H9 (cell line): ENCODE measurements at regions not wholly inside any gene's neighbourhood (a gene's known extent, or its start where the extent isn't known, plus 50 kb on each side); places are given as distances from the start of the nearest gene placed in this dataset.

Experiments
- DNase-seq: peaks from one replicate; pipeline ENCODE4 v3.0.0-alpha.2; 2017
- H2AFZ ChIP-seq: one replicate; pipeline ENCODE4 v1.6.1; 2013; ENCODE audit warnings: mild to moderate bottlenecking, low read length, control low read depth, moderate library complexity
- H2AK5ac ChIP-seq: 2 replicates; pipeline ENCODE4 v1.6.1; 2013; ENCODE audit warnings: low read length, control low read depth, mixed read lengths; ENCODE audit not compliant: insufficient read length
- H2BK120ac ChIP-seq: one replicate; pipeline ENCODE4 v1.6.1; 2013; ENCODE audit warnings: low read depth, mild to moderate bottlenecking, low read length, control low read depth, inconsistent platforms; ENCODE audit not compliant: poor library complexity, severe bottlenecking
- H2BK12ac ChIP-seq: 2 replicates; pipeline ENCODE4 v1.6.1; 2013; ENCODE audit warnings: low read length, control low read depth, mixed read lengths, low read depth; ENCODE audit not compliant: insufficient read length
- H2BK15ac ChIP-seq: 2 replicates; pipeline ENCODE4 v1.6.1; 2013; ENCODE audit warnings: low read depth, low read length, control low read depth
- H2BK20ac ChIP-seq: one replicate; pipeline ENCODE4 v1.6.1; 2013; ENCODE audit warnings: low read depth, mild to moderate bottlenecking, low read length, control low read depth, inconsistent platforms; ENCODE audit not compliant: poor library complexity, severe bottlenecking
- H2BK5ac ChIP-seq: 2 replicates; pipeline ENCODE4 v1.6.1; 2013; ENCODE audit warnings: low read length, control low read depth, mixed read lengths; ENCODE audit not compliant: insufficient read length
- H3K14ac ChIP-seq: 2 replicates; pipeline ENCODE4 v1.6.1; 2013; ENCODE audit warnings: low read length, control low read depth; ENCODE audit not compliant: insufficient read depth
- H3K18ac ChIP-seq: 2 replicates; pipeline ENCODE4 v1.6.1; 2013; ENCODE audit warnings: low read depth, mild to moderate bottlenecking, mixed read lengths, low read length, control low read depth; ENCODE audit not compliant: insufficient read length
- H3K23ac ChIP-seq: 2 replicates; pipeline ENCODE4 v1.6.1; 2013; ENCODE audit warnings: low read length, control low read depth, mixed read lengths, low read depth; ENCODE audit not compliant: insufficient read length
- H3K23me2 ChIP-seq: 2 replicates; pipeline ENCODE4 v1.6.1; 2013; ENCODE audit warnings: low read depth, mild to moderate bottlenecking, mixed read lengths, low read length, control low read depth; ENCODE audit not compliant: insufficient read length, poor library complexity, severe bottlenecking
- H3K27ac ChIP-seq: 2 replicates; pipeline ENCODE4 v1.5.1; 2013; ENCODE audit warnings: low read length, control low read depth, mixed read lengths, low read depth; ENCODE audit not compliant: insufficient read length
- H3K27me3 ChIP-seq: 2 replicates; pipeline ENCODE4 v1.6.1; 2013; ENCODE audit warnings: low read length, control low read depth, inconsistent platforms; ENCODE audit not compliant: insufficient read depth
- H3K4ac ChIP-seq: 2 replicates; pipeline ENCODE4 v1.6.1; 2013; ENCODE audit warnings: low read depth, mild to moderate bottlenecking, control low read depth, inconsistent platforms, low read length, moderate library complexity
- H3K4me1 ChIP-seq: 2 replicates; pipeline ENCODE4 v1.6.1; 2013; ENCODE audit warnings: low read length, control low read depth, inconsistent platforms; ENCODE audit not compliant: insufficient read depth
- H3K4me2 ChIP-seq: 2 replicates; pipeline ENCODE4 v1.6.1; 2013; ENCODE audit warnings: low read length, control low read depth, mixed read lengths; ENCODE audit not compliant: insufficient read length, insufficient read depth
- H3K56ac ChIP-seq: 2 replicates; pipeline ENCODE4 v1.6.1; 2013; ENCODE audit warnings: low read depth, mild to moderate bottlenecking, mixed read lengths, low read length, control low read depth; ENCODE audit not compliant: insufficient read length
- H3K79me1 ChIP-seq: 2 replicates; pipeline ENCODE4 v1.6.1; 2013; ENCODE audit warnings: low read depth, mild to moderate bottlenecking, moderate library complexity, low read length, control low read depth, inconsistent platforms; ENCODE audit not compliant: insufficient read depth, poor library complexity, severe bottlenecking
- H3K79me2 ChIP-seq: 2 replicates; pipeline ENCODE4 v1.6.1; 2013; ENCODE audit warnings: low read length, control low read depth, inconsistent platforms; ENCODE audit not compliant: insufficient read depth
- H3K9ac ChIP-seq: 2 replicates; pipeline ENCODE4 v1.6.1; 2013; ENCODE audit warnings: low read length, control low read depth, mixed read lengths; ENCODE audit not compliant: insufficient read length; ENCODE audit errors: extremely low read depth
- H3K9me3 ChIP-seq: one replicate; pipeline ENCODE4 v1.6.1; 2013; ENCODE audit warnings: low read depth, low read length, inconsistent platforms; ENCODE audit not compliant: control insufficient read depth
- H3T11ph ChIP-seq: one replicate; pipeline ENCODE4 v1.6.1; 2013; ENCODE audit warnings: mild to moderate bottlenecking, low read length, control low read depth, inconsistent platforms
- H4K20me1 ChIP-seq: one replicate; pipeline ENCODE4 v1.6.1; 2013; ENCODE audit not compliant: control insufficient read depth, insufficient read length, insufficient read depth
- H4K5ac ChIP-seq: 2 replicates; pipeline ENCODE4 v1.6.1; 2013; ENCODE audit warnings: low read depth, mild to moderate bottlenecking, mixed read lengths, low read length, control low read depth; ENCODE audit not compliant: insufficient read length
- H4K8ac ChIP-seq: replicated peaks from 2 replicates; pipeline ENCODE4 v1.6.1; 2013; ENCODE audit warnings: low read length, control low read depth, mixed read lengths, low read depth; ENCODE audit not compliant: insufficient read length
- H4K91ac ChIP-seq: 2 replicates; pipeline ENCODE4 v1.6.1; 2013; ENCODE audit warnings: low read depth, mild to moderate bottlenecking, moderate library complexity, mixed read lengths, low read length, control low read depth; ENCODE audit not compliant: insufficient read length
- H3K27ac Mint-ChIP-seq, 3 experiments: 2 replicates in 2 of 3; 3 replicates in 1 of 3; pipeline ENCODE4 v1.8.0; 2020 to 2021; ENCODE audit warnings: mixed read lengths in 3 of 3, mild to moderate bottlenecking in 1 of 3, moderate library complexity in 1 of 3
- H3K27me3 Mint-ChIP-seq: 2 replicates; pipeline ENCODE4 v1.8.0; 2021; ENCODE audit warnings: low read depth, mild to moderate bottlenecking, moderate library complexity, mixed read lengths
- H3K36me3 Mint-ChIP-seq, 3 experiments: 2 replicates in 2 of 3; 3 replicates in 1 of 3; pipeline ENCODE4 v1.8.0; 2020 to 2021; ENCODE audit warnings: low read depth in 3 of 3, mixed read lengths in 3 of 3; ENCODE audit not compliant: insufficient read depth in 1 of 3
- H3K4me1 Mint-ChIP-seq, 2 experiments: 2 replicates each; pipeline ENCODE4 v1.8.0; 2020; ENCODE audit warnings: mixed read lengths in 2 of 2
- H3K4me3 Mint-ChIP-seq, 2 experiments: 2 replicates in 1 of 2; 3 replicates in 1 of 2; pipeline ENCODE4 v1.8.0; 2020 to 2021; ENCODE audit warnings: mild to moderate bottlenecking in 2 of 2, mixed read lengths in 2 of 2, moderate library complexity in 1 of 2
- H3K9me3 Mint-ChIP-seq, 2 experiments: 2 replicates in 1 of 2; 3 replicates in 1 of 2; pipeline ENCODE4 v1.8.0; 2020; ENCODE audit warnings: mild to moderate bottlenecking in 2 of 2, mixed read lengths in 2 of 2, moderate library complexity in 1 of 2
- CTCF ChIP-seq: fragments of 200-600 bp; sonication (generic); conservative IDR thresholded peaks from 3 replicates; pipeline ENCODE4 v1.8.0; 2021; ENCODE audit warnings: antibody characterized with exemption, mild to moderate bottlenecking
- WGBS: extraction: QIAGEN DNeasy Blood & Tissue Kit; methylation state at CpG from one replicate; pipeline ENCODE4 v1.1.7; 2013; ENCODE audit warnings: missing lambda C conversion rate, low lambda C conversion rate, mixed read lengths; ENCODE audit not compliant: insufficient read length; ENCODE audit errors: extremely low coverage; 5-methylcytosine and 5-hydroxymethylcytosine counted together

DNA sequence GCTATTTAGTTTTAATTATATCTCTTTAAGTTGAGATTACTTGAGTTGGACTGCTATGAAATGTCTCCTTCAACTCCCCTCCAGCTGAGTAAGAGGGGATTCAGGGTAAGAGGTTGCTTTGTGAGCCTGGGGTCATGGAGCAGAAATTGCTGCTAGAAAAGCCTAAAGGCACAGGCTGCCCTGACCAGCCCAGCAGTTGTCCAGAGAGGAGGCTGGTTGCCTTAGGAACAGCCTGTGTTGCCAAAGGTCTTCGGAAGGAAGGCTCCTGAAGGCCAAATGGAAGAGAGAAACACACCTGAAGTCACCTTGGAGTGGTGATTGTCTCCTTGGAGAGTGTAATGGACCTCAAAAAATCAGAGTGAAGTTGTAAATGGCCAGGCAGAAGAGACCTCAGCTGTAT, 235.5 kb upstream of the PDE3A start:
- no peaks in the 10 kb centered on the region for H3K9me3 Mint-ChIP-seq
- H3K36me3 Mint-ChIP-seq = no peaks in the 10 kb centered on the region
- no peaks in the 10 kb centered on the region for H3K23me2 ChIP-seq
- TF ChIP-seq CTCF = no peak
- H3K4me1 ChIP-seq = no peaks in the 10 kb centered on the region; the same call in 1 of the 2 replicates
- H4K5ac ChIP-seq = no peak overlapping the region
- no peak overlapping the region for H3K4me2 ChIP-seq
- no peak overlapping the region for H2BK12ac ChIP-seq
- H3K4me3 Mint-ChIP-seq = no peak overlapping the region
- H2BK20ac ChIP-seq = no peak overlapping the region
- H3K18ac ChIP-seq = no peak overlapping the region
- no CpG with 5 or more reads among the region's 1 CpG for WGBS
- H2AFZ ChIP-seq = no peak overlapping the region
- no peak overlapping the region for H2AK5ac ChIP-seq
- H3T11ph ChIP-seq = no peak overlapping the region
- H3K4ac ChIP-seq = no peak overlapping the region
- no peak overlapping the region for H4K8ac ChIP-seq
- no peaks in the 10 kb centered on the region for H4K20me1 ChIP-seq
- no peaks in the 10 kb centered on the region for H3K27me3 ChIP-seq
- no peak overlapping the region for H3K9ac ChIP-seq
- no peak overlapping the region for H2BK120ac ChIP-seq
- no peaks in the 10 kb centered on the region for H3K9me3 ChIP-seq
- H3K14ac ChIP-seq = no peak overlapping the region
- no peaks in the 10 kb centered on the region for H3K27me3 Mint-ChIP-seq
- H3K56ac ChIP-seq = no peak overlapping the region
- H3K27ac ChIP-seq = no peak overlapping the region
- no peak for DNase-seq
- no peak overlapping the region for H2BK5ac ChIP-seq
- H3K23ac ChIP-seq = no peak overlapping the region
- no peaks in the 10 kb centered on the region for H3K79me2 ChIP-seq
- H4K91ac ChIP-seq = no peak overlapping the region
- H3K27ac Mint-ChIP-seq = peak overlapping the region in 1 of 3 experiments; percentile 19; a peak in 2 of 7 replicates
- H3K4me1 Mint-ChIP-seq = peaks cover 3 to 4% of the 10 kb centered on the region in 2 experiments; a peak in 2 of 4 replicates
- no peak overlapping the region for H2BK15ac ChIP-seq
- H3K79me1 ChIP-seq = no peaks in the 10 kb centered on the region
